Stimulated activated CD4-positive, alpha-beta T cell treated with anti-CD3 and anti-CD28 coated beads, Interleukin-2, amount 100 ng/mL, for 48 hours (primary cell): ENCODE measurements at regions not wholly inside any gene's neighbourhood (a gene's known extent, or its start where the extent isn't known, plus 50 kb on each side); places are given as distances from the start of the nearest gene placed in this dataset.

Experiments
- DNase-seq, 2 donors: peaks; one replicate each; pipeline ENCODE4 v3.0.0-alpha.2; 2020

GRCh38 chr9:13430368-13431221, 151.1 kb upstream of the MPDZ start:
- no peak for DNase-seq

- DNase-seq, result no peak
Observed at GRCh38 chr9:13429301-13430190, 150.1 kb upstream of the MPDZ start.

GRCh38 chr9:13428766-13429165, 149.3 kb upstream of the MPDZ start:
- DNase-seq, result no peak

GRCh38 chr9:13427587-13427986, 148.1 kb upstream of the MPDZ start:
- DNase-seq, result no peak

- no peak for DNase-seq
Observed at GRCh38 chr9:13426606-13427005, 147.1 kb upstream of the MPDZ start.

GRCh38 chr9:13424872-13425271, 145.4 kb upstream of the MPDZ start:
- no peak for DNase-seq

GRCh38 chr9:13424204-13424603, 144.7 kb upstream of the MPDZ start:
- DNase-seq, result no peak

GRCh38 chr9:13414349-13414748, 134.9 kb upstream of the MPDZ start:
- DNase-seq, result no peak

GRCh38 chr9:13412331-13412730, 132.8 kb upstream of the MPDZ start:
- DNase-seq, result no peak

- DNase-seq, result no peak
Observed at GRCh38 chr9:13411791-13412190, 132.3 kb upstream of the MPDZ start.

GRCh38 chr9:13410566-13411031, 131.1 kb upstream of the MPDZ start:
- no peak for DNase-seq

- DNase-seq, result no peak
Observed at GRCh38 chr9:13397661-13398060, 118.2 kb upstream of the MPDZ start.

GRCh38 chr9:13397220-13397619, 117.7 kb upstream of the MPDZ start:
- DNase-seq, result no peak

- no peak for DNase-seq
Observed at GRCh38 chr9:13396418-13396817, 116.9 kb upstream of the MPDZ start.

GRCh38 chr9:13395156-13395555, 115.7 kb upstream of the MPDZ start:
- no peak for DNase-seq

GRCh38 chr9:13388157-13388556, 108.7 kb upstream of the MPDZ start:
- DNase-seq, result no peak

- DNase-seq, result no peak
Observed at GRCh38 chr9:13387734-13388067, 108.2 kb upstream of the MPDZ start.

- no peak for DNase-seq
Observed at GRCh38 chr9:13386935-13387733, 107.6 kb upstream of the MPDZ start.

- no peak for DNase-seq
Observed at GRCh38 chr9:13386316-13386715, 106.8 kb upstream of the MPDZ start.

GRCh38 chr9:13383855-13384254, 104.4 kb upstream of the MPDZ start:
- no peak for DNase-seq

GRCh38 chr9:13383216-13383615, 103.7 kb upstream of the MPDZ start:
- no peak for DNase-seq

- no peak for DNase-seq
Observed at GRCh38 chr9:13382595-13382994, 103.1 kb upstream of the MPDZ start.

GRCh38 chr9:13380903-13381302, 101.4 kb upstream of the MPDZ start:
- DNase-seq, result no peak
